Heart left ventricle (tissue), 16 donors: ENCODE measurements at regions not wholly inside any gene's neighbourhood (a gene's known extent, or its start where the extent isn't known, plus 50 kb on each side); places are given as distances from the start of the nearest gene placed in this dataset.

Experiments used
- ATAC-seq, 4 donors: fragments of 200-7000 bp; cut with Tn5 transposase; one replicate each; pipeline ENCODE4 v1.9.1; 2020 to 2022; ENCODE audit warnings: moderate library complexity in 4 of 4, mild to moderate bottlenecking in 3 of 4, moderate number of reproducible peaks in 1 of 4
- DNase-seq, 5 donors: peaks; one replicate each; pipeline ENCODE4 v3.0.0-alpha.2; 2020
- H3K27ac ChIP-seq, 12 donors: fragments of 200-600 bp; sonication (generic) in 4 of 12; one replicate each; pipeline versions ENCODE4 v1.5.0 to v1.8.0; 2016 to 2022; ENCODE audit warnings: mild to moderate bottlenecking in 2 of 12
- H3K27me3 ChIP-seq, 9 donors: fragments of 200-600 bp; sonication (generic) in 2 of 9; one replicate each; pipeline versions ENCODE4 v1.5.1 to v1.8.0; 2016 to 2022; ENCODE audit warnings: mild to moderate bottlenecking in 3 of 9
- H3K36me3 ChIP-seq, 9 donors: fragments of 200-600 bp; sonication (generic) in 2 of 9; one replicate each; pipeline versions ENCODE4 v1.5.0 to v1.8.0; 2018 to 2022; ENCODE audit warnings: mild to moderate bottlenecking in 2 of 9
- H3K4me1 ChIP-seq, 12 donors: fragments of 200-600 bp; sonication (generic) in 4 of 12; one replicate each; pipeline versions ENCODE4 v1.5.0 to v1.8.0; 2016 to 2022; ENCODE audit warnings: mild to moderate bottlenecking in 3 of 12
- H3K4me3 ChIP-seq, 12 donors: fragments of 200-600 bp; sonication (generic) in 4 of 12; one replicate each; pipeline versions ENCODE4 v1.5.0 to v1.8.0; 2017 to 2022; ENCODE audit warnings: mild to moderate bottlenecking in 9 of 12, moderate library complexity in 4 of 12
- H3K9me3 ChIP-seq, 12 donors: fragments of 200-600 bp; sonication (generic) in 4 of 12; one replicate each; pipeline versions ENCODE4 v1.5.0 to v1.8.0; 2016 to 2022; ENCODE audit warnings: mild to moderate bottlenecking in 1 of 12
- POLR2A ChIP-seq, 2 donors: fragments of 450-650 bp; IDR thresholded peaks; one replicate each; pipeline ENCODE4 v1.6.1; 2017; ENCODE audit warnings: antibody characterized with exemption in 2 of 2, mild to moderate bottlenecking in 2 of 2, moderate library complexity in 2 of 2
- WGBS, 4 donors: extraction: QIAGEN DNeasy Blood & Tissue Kit in 2 of 4; methylation state at CpG; one replicate each; pipeline versions ENCODE4 v1.1.5 to v1.1.7; 2013 to 2018; 5-methylcytosine and 5-hydroxymethylcytosine counted together
- intact Hi-C, 10 donors: fragments of 100-400 bp; cut with DNase I; formaldehyde crosslinking; loops; one replicate each; pipeline versions ENCODE4 v1.11.1 to v1.14.2; 2022
- TF ChIP-seq, protein P1 (sequence below), 12 donors: fragments of 200-600 bp; sonication (generic) in 4 of 12; IDR thresholded peaks; one replicate each; pipeline versions ENCODE4 v1.5.0 to v1.8.0; 2018 to 2022; ENCODE audit warnings: antibody characterized with exemption in 12 of 12, mild to moderate bottlenecking in 5 of 12
- donor health status: ischemic (EF 13 %, LVEDD 7.1; RV severe dilation, severe dysfunction).
- donor health status: healthy with polysubstance abuse.
- donor health status: DM: no; HTN: yes; CAD: no.
- donor health status: DM: no; HTN: no; CAD: no.
- donor health status: ischemic (EF 25% LVEDD 6.9; RV normal size, moderate dysfunction).
- donor health status: ischemic (EF 25% LVEDD 5.7; RV mildly dilated, moderate dysfunction).
- donor health status: healthy.
- donor health status: DM: yes; HTN: yes; CAD: no.
- donor health status: ischemic (EF 35%, LVEDD 5.7; RV mildly dilated, moderate dysfunction).
- donor health status: nonischemic (EF 11% LVEDD 7.7; RV severe dilation, severe dysfunction).
- donor health status: DM: yes; HTN: yes; CAD: no.
- donor health status: PGD.
- donor health status: ischemic (EF 29% LVEDD 5.4; RV normal size, mild dysfunction).
- donor health status: nonischemic (EF 23%, LVEDD 6.1; RV moderate dilation, normal function).

DNA sequence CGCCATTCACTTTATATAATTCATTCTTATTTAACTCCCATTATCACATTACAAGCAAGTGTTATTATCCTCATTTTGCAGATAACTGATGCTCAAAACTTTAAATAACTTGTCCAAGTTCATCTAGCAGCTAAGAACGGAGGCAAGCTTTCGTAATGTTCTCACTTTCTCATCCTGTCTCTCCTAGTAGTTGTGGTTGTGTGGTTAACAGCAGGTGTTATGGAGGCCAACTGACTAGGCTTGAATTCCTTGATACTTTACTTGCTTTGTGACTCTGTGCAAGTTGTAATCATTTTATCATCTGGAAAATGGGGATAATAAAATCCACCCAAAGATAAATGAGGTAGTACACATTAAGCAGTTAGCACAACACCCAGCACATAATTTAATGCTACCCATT, 109.9 kb upstream of the PTPN13 start:
- ATAC-seq (no peak), DNase-seq (no peak)
- no peak overlapping the region for H3K4me3 ChIP-seq
- intact Hi-C loops = no loop called here
- H3K27ac ChIP-seq = no peak overlapping the region
- no peaks in the 10 kb centered on the region for H3K36me3 ChIP-seq
- H3K9me3 ChIP-seq = no peaks in the 10 kb centered on the region
- peaks cover 0 to 4% (median 0%) of the 10 kb centered on the region in 12 donors for H3K4me1 ChIP-seq
- 73 to 92% (median 83%) methylated on average over 3 of the region's 3 CpGs for WGBS, 4 donors
- no peaks in the 10 kb centered on the region for H3K27me3 ChIP-seq
- TF ChIP-seq, protein P1, sequence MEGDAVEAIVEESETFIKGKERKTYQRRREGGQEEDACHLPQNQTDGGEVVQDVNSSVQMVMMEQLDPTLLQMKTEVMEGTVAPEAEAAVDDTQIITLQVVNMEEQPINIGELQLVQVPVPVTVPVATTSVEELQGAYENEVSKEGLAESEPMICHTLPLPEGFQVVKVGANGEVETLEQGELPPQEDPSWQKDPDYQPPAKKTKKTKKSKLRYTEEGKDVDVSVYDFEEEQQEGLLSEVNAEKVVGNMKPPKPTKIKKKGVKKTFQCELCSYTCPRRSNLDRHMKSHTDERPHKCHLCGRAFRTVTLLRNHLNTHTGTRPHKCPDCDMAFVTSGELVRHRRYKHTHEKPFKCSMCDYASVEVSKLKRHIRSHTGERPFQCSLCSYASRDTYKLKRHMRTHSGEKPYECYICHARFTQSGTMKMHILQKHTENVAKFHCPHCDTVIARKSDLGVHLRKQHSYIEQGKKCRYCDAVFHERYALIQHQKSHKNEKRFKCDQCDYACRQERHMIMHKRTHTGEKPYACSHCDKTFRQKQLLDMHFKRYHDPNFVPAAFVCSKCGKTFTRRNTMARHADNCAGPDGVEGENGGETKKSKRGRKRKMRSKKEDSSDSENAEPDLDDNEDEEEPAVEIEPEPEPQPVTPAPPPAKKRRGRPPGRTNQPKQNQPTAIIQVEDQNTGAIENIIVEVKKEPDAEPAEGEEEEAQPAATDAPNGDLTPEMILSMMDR (IDR thresholded peaks at IDR 0.05) = no peak
- TF ChIP-seq POLR2A (IDR thresholded peaks at IDR 0.05) = no peak

DNA sequence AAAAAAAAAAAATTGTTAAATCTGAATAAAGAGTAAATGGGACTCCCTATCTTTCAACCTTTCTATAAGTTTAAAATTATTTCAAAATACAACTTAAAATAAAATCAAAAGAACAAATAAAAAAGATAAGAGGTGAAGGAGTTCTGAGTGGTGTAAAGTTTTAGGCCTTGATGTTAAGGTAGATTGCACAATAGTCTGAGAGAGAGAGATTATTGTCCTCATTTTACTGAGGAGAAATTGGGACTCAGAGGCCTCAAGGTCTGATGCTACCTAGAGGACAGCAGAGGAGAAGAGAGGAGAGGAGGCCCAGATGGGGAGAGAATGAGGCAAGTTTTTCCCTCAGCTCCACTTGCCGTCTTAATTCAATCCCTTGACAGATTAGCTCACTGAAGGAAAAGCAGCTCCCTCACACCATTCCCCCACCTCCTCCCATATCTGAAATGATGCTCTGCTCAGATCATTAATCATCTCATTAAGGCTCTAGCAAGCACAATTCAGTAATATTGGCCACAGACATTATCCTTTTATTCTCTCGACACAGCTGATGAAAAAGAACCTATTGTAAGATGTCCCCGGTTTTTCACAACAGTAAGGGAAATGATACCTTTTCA, 106.3 kb upstream of the PTPN13 start:
- WGBS, 4 donors = 86 to 88% (median 88%) methylated on average over 3 of the region's 3 CpGs
- ATAC-seq (no peak), DNase-seq (no peak)
- Histone ChIP-seq H3K4me3 (no peak overlapping the region), H3K27me3 (no peaks in the 10 kb centered on the region), H3K9me3 (no peaks in the 10 kb centered on the region), H3K36me3 (no peaks in the 10 kb centered on the region), H3K27ac (no peak overlapping the region), H3K4me1 (peaks cover 0 to 4% (median 0%) of the 10 kb centered on the region in 12 donors)
- intact Hi-C loops = no loop called here
- no peak for TF ChIP-seq POLR2A (IDR thresholded peaks at IDR 0.05)
- TF ChIP-seq, protein P1 (IDR thresholded peaks at IDR 0.05) = no peak

- no peak for DNase-seq
- intact Hi-C loops = loop anchor here in 2 of 10 donors (10.0 kb wide), 1 partner anchor 741 kb away; no protein-coding TSS in a partner anchor
- no peak overlapping the region for H3K27ac ChIP-seq
- H3K4me3 ChIP-seq = no peak overlapping the region
- H3K36me3 ChIP-seq = no peaks in the 10 kb centered on the region
- ATAC-seq = no peak
- no peaks in the 10 kb centered on the region for H3K27me3 ChIP-seq
- H3K4me1 ChIP-seq = peaks cover 0 to 12% (median 0%) of the 10 kb centered on the region in 12 donors
- no peaks in the 10 kb centered on the region for H3K9me3 ChIP-seq
- TF ChIP-seq, protein P1 (IDR thresholded peaks at IDR 0.05) = no peak
- no peak for TF ChIP-seq POLR2A (IDR thresholded peaks at IDR 0.05)
Measured at GRCh38 chr4:86493460-86493859, 100.7 kb upstream of the PTPN13 start.

GRCh38 chr4:86496094-86497080, 97.7 kb upstream of the PTPN13 start:
- no peak for DNase-seq
- H3K4me3 ChIP-seq = no peak overlapping the region
- no peaks in the 10 kb centered on the region for H3K36me3 ChIP-seq
- intact Hi-C loops = loop anchor here in 6 of 10 donors (1.0 to 10.0 kb wide), 6 partner anchors 396 to 741 kb away; partner anchors contain the start of gene C4orf36 (in 1 of the 6)
- H3K9me3 ChIP-seq = no peaks in the 10 kb centered on the region
- TF ChIP-seq POLR2A (IDR thresholded peaks at IDR 0.05) = no peak
- TF ChIP-seq, protein P1 (IDR thresholded peaks at IDR 0.05) = peak; percentile 72 to 95 (median 88)
- no peak for ATAC-seq
- H3K4me1 ChIP-seq = peaks cover 0 to 13% (median 0%) of the 10 kb centered on the region in 12 donors
- H3K27ac ChIP-seq = no peak overlapping the region
- no peaks in the 10 kb centered on the region for H3K27me3 ChIP-seq
- WGBS, 4 donors = 36 to 46% (median 42%) methylated on average over 5 of the region's 5 CpGs
